Astrocyte (in vitro differentiated cells and primary cell): ENCODE measurements at regions not wholly inside any gene's neighbourhood (a gene's known extent, or its start where the extent isn't known, plus 50 kb on each side); places are given as distances from the start of the nearest gene placed in this dataset.

ENCODE experiments used
- CTCF ChIP-seq: IDR thresholded peaks from 2 replicates; pipeline ENCODE4 v1.5.1; 2011; ENCODE audit warnings: low read depth, mild to moderate bottlenecking, inconsistent platforms, low read length, moderate library complexity; ENCODE audit not compliant: insufficient read depth
- EZH2 ChIP-seq: IDR thresholded peaks from 2 replicates; pipeline ENCODE4 v1.6.1; 2012; ENCODE audit warnings: mild to moderate bottlenecking, low read length, inconsistent platforms; ENCODE audit not compliant: insufficient read depth

- TF ChIP-seq CTCF (no peak), EZH2 (no peak)
These were observed 71.3 kb upstream of the FTMT start for GRCh38 chr5:121780406-121780805.
